Eye (tissue), 1 donor: ENCODE measurements at regions not wholly inside any gene's neighbourhood (a gene's known extent, or its start where the extent isn't known, plus 50 kb on each side); places are given as distances from the start of the nearest gene placed in this dataset.
"Not testable (repeated sequence)": the region's sequence is repeated elsewhere in the genome, so short reads cannot be mapped to it uniquely, and the experiment has no call there.

ENCODE experiments used
- DNase-seq: peaks from one replicate; pipeline ENCODE4 v3.0.0-alpha.2; 2015

- DNase-seq: no peak
Measured at GRCh38 chr18:47727409-47727808, 203.1 kb downstream of the SMAD2 start.

DNA sequence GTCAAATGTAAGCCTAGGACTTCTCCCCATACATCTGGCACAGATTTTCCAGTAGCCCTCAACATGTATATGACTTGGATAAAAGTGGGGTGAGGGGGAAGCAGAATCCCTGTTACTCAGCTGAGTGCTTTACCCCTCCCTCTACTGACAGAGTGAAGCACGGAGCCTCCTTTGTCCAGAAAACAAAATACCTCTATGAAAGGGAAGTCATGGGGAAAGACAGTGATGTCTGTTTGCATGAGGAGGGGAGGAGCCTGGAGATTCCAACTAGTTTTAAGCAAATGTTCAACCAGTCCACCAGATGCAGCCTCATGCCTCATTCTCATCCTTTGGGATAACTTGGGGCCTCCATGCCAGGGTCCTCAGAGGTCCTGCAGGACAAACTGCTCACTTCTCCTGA lies 203.9 kb downstream of the SMAD2 start:
- peak; percentile 58 for DNase-seq

- DNase-seq: no peak
Measured at GRCh38 chr18:47725656-47726055, 204.8 kb downstream of the SMAD2 start.

DNA sequence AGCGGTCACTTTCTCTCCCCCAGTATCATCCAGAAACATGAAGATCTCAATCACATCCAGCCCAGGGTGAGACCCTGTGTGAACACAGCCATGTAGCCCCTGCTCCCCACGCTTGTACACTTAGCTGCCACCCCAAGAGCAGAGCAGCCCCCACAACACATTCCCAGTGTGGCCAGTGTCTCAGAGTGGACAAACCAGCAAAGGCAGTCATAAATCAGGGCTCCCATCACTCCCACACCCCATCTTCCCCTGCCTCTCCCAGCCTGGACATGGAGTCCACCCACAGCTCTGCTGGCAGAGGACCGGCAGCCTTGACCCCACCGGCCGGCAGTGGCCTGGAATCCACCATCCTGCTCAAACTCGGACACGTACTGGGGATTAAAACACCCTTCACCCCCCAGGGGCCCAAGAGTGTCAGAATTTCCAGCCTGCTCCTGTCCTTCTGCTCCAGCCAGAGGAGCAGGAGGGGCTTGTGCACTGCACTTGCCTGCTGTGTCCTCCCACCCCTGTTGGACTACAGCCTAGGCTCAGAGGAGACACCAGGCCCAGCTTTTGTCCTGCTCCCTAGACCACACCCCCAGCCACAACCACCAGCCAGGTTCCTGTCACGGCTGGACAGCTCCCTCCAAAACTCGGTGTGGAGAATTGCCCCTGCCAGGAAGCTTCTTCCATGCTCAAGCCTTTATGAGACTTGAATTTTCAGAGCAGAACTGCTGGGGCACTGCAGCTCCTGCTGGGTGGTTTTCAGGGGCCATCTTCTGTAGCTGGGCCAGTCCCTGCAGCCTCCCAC lies 206.1 kb downstream of the SMAD2 start:
- DNase-seq: no peak

- no peak for DNase-seq
Measured at GRCh38 chr18:47721876-47722275, 208.6 kb downstream of the SMAD2 start.

- DNase-seq: no peak
Measured at GRCh38 chr18:47720741-47721140, 209.7 kb downstream of the SMAD2 start.

DNA sequence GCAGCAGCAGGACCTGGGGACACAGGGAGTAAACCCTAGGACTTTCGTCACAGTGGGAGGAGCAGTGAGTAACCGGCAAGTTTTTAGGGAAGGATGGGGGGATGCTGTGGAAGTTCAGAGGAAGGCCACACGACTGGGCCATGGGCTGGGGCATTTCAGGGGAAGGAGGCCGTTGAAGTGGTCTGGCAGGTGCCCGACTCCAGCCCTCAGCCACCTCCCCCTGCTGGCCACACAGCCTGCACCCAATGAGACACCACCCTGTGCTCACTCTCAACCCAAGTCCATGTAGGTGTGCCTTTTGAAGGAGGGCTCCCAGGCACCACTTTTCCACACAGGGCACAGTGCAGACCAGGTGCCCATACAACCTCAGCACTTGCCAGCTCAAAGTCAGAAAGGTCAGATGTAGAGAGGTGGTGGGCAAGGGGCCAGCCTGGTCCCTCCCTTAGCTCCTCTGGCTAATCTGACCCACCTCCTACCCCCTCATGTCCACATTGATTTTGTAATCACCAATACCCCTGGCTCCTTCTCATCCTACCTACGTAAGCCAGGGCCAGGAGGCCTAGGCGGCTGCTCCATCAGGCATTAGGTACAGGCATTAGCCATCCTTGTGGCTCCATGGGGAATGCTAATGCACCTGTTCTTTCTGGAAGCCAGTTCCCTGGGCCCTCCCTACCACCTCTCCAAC lies 211.2 kb downstream of the SMAD2 start:
- DNase-seq: no peak

GRCh38 chr18:47718646-47719045 lies 211.8 kb downstream of the SMAD2 start:
- DNase-seq: no peak

DNA sequence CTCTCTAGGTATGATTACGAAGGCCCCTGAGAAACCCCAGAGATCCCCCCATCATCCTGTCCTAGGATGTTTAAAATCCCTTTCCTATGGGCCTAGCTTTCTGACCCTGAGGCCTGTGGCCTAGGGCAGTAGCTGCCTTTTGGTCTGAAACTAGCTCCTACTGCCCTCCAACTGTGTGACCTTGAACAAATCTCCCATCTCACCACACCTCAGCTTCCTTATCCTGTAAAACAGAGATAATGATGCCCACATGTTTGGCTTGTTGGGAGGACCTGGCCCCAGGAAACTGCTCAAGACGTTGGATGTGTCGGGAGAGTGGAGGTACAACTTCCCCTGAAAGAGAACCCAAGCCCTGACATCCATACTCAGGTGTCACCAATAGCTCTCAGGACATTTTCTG lies 213.2 kb downstream of the SMAD2 start:
- no peak for DNase-seq

DNA sequence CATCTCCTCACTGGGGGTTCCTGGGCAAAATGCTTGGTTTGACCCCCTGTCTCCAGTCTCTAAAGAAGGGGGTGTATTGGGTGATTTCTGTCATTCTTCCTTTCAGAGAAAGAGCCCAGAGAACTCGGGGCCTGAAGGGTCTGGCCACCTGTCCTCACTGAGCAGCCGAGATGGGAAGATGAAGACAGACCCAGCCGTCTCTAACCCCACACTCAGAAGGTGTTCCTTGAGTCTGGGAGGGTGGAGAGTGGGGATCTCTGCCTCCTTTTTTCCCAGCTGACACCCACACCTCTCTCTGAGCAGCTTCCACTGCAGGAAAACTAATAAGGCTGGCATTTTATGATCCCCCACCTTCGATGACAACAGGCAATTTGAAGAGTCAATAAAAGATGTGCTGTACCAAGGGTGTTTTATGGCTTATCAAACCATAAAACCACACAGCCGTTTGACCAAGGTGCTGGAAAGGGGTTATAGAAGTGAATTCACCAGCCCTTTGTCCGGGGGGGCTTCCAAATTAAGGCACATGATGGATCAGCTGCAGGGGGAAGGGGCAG lies 213.8 kb downstream of the SMAD2 start:
- DNase-seq: no peak

DNA sequence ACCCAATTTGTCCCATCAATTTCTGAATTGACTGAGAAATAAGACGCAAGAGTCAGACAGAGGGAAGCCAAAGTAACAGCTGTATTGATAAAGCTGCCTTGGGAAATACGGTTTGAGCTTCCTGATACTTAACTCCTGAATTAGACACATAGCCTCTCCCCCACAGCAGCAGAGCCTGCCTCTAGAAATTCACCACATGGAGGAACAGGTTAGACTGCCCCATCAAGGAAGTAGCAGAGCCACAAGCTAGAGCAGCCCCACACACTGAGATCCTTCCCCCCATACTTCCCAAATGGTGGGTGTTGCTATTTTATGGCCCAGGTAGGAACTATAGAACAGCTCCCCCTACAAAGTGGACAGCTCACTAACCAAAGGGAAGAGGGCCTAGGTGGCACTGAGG lies 220.0 kb downstream of the SMAD2 start:
- DNase-seq: no peak

DNA sequence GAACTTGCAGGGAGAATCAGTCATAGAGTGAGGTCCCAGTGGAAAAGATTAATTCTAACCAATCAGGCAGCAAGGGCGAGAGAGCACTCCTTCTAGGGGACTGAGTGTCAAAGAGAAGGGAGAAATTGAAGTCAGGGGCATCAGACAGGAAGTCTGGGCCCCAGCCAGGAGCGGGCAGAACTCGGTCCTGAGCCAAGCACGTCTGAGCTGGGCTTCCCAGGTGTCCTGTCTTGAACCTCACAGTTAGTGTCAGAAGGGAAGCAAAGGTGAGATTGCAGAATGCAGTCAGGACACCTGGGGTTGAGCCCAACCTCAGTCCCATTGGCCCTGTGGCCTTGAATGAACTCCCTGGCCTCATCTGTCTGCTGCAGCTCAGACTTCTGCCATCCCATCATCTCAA lies 220.9 kb downstream of the SMAD2 start:
- DNase-seq: no peak

DNA sequence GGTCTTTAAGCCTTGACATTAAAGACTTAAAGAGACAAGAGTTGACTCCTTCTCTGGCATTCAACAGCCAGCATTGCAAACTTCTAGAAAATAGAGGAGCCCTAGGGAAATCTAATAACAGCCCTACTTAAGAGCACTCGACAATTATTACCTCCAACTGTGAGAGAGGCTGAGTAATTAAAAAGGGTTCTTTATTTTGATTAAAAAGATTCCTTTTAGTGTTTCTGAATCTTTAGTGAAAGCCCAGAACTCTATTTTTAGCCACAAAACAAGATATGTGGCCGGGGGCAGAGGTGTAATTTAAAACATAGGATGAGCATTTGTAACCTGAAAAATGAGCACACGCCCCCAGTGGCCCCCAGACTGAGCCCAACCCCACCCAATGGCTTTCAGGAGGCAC lies 222.3 kb downstream of the SMAD2 start:
- no peak for DNase-seq

GRCh38 chr18:47701134-47701533 lies 229.3 kb downstream of the SMAD2 start:
- no peak for DNase-seq

GRCh38 chr18:47696870-47697269 lies 233.6 kb downstream of the SMAD2 start:
- no peak for DNase-seq

GRCh38 chr18:47691611-47692010 lies 238.8 kb downstream of the SMAD2 start:
- DNase-seq: no peak

- DNase-seq: not testable (repeated sequence)
Measured at GRCh38 chr18:47690778-47691177, 239.7 kb downstream of the SMAD2 start.

GRCh38 chr18:47689371-47689770 lies 241.1 kb downstream of the SMAD2 start:
- DNase-seq: peak; percentile 70

DNA sequence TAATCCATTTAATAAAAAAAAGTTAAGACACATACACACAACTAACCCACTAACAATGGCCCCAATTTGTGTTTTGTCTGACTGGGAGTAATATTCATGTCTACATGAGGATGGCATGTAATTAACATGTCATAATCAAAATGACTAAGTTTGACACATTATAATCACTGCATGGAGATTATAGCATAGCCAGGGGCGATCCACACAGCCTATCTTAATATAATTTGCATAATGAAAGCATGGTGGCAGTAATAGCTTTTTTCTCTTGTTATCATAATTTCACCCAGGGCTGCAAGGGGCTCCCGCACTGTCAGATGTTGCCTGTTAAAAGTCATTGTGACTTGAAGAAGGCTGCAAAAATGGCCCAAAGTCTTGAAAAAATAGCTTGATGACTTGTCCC lies 243.7 kb downstream of the SMAD2 start:
- no peak for DNase-seq

DNA sequence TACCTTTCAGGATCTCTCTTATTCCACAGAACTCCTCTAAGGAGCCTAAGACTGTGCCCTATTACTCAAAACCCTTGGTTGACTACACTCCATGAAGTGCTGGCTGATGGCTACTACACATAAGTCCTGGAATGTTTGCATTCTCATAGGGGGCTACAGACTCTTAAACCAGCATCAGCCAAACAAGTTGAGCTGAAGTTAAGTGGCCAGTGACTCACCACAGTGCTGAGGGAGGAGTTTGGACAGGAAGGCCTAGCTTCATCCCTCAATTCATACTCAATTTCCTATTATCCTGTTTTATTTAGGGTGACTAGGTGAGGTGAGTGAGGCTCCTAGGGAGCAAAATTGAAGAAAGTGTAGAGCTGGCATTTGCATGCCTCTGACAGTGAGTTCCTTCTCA lies 246.7 kb downstream of the SMAD2 start:
- no peak for DNase-seq

DNA sequence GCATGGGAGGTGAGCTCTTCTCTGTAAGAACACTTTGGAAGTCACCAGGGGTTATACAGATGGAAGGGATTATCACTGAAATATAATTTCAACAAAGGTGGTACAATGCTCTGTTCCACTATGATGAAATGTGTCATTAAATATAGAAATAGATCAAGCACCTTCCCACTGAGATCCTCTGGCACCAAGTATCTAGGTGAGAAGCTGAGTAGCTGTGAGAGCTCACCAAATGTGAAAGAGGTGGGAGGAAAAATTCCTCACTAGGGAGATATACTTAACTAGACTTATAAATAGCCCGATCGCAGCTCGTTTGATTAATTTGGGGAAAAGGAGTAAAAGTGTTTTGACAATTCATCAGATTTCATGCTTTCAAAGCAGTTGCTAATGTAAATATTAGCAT lies 247.6 kb downstream of the SMAD2 start:
- DNase-seq: no peak

GRCh38 chr18:47680488-47680887 lies 250.0 kb downstream of the SMAD2 start:
- DNase-seq: no peak

GRCh38 chr18:47679864-47680263 lies 250.6 kb downstream of the SMAD2 start:
- DNase-seq: no peak

- no peak for DNase-seq
Measured at GRCh38 chr18:47677952-47678351, 252.5 kb downstream of the SMAD2 start.
